ENCODE measurements at regions not wholly inside any gene's neighbourhood (a gene's known extent, or its start where the extent isn't known, plus 50 kb on each side); places are given as distances from the start of the nearest gene placed in this dataset.

GRCh38 chr1:233732206-233732605, 118.3 kb downstream of the KCNK1 start:
- H3K4me3 ChIP-seq (replicated peaks; ENCODE audit: insufficient read depth, low read length), result no peak overlapping the region
- TF ChIP-seq REST (IDR thresholded peaks at IDR 0.05; ENCODE audit: insufficient replicate concordance, low read depth) (no peak), CTCF (IDR thresholded peaks at IDR 0.05; ENCODE audit: insufficient read depth, low read length) (no peak), GABPA (IDR thresholded peaks at IDR 0.05; ENCODE audit: low read depth) (no peak), POLR2AphosphoS5 (IDR thresholded peaks at IDR 0.05; ENCODE audit: low read depth) (no peak)
- H3K27me3 ChIP-seq (ENCODE audit: insufficient read depth, poor library complexity, severe bottlenecking), result no peaks in the 10 kb centered on the region
- no peak for DNase-seq (ENCODE audit: low read depth in 1 of 2, low spot score in 1 of 2)
- H3K27ac ChIP-seq (replicated peaks), result no peak overlapping the region

- TF ChIP-seq GABPA (IDR thresholded peaks at IDR 0.05; ENCODE audit: low read depth), result no peak
- Histone ChIP-seq H3K27me3 (ENCODE audit: insufficient read depth, poor library complexity, severe bottlenecking) (no peaks in the 10 kb centered on the region), H3K4me3 (replicated peaks; ENCODE audit: insufficient read depth, low read length) (no peak overlapping the region), H3K27ac (replicated peaks) (no peak overlapping the region)
- DNase-seq (ENCODE audit: low read depth in 1 of 2, low spot score in 1 of 2), result no peak
Observed at GRCh38 chr1:233734456-233734855, 120.5 kb downstream of the KCNK1 start.

GRCh38 chr1:233735331-233735730, 121.4 kb downstream of the KCNK1 start:
- Histone ChIP-seq H3K4me3 (replicated peaks; ENCODE audit: insufficient read depth, low read length) (no peak overlapping the region), H3K27me3 (ENCODE audit: insufficient read depth, poor library complexity, severe bottlenecking) (no peaks in the 10 kb centered on the region), H3K27ac (replicated peaks) (no peak overlapping the region)
- no peak for DNase-seq (ENCODE audit: low read depth in 1 of 2, low spot score in 1 of 2)
- TF ChIP-seq REST (IDR thresholded peaks at IDR 0.05; ENCODE audit: insufficient replicate concordance, low read depth) (no peak), POLR2AphosphoS5 (IDR thresholded peaks at IDR 0.05; ENCODE audit: low read depth) (no peak), GABPA (IDR thresholded peaks at IDR 0.05; ENCODE audit: low read depth) (no peak)

GRCh38 chr1:233735847-233736246, 121.9 kb downstream of the KCNK1 start:
- TF ChIP-seq POLR2AphosphoS5 (IDR thresholded peaks at IDR 0.05; ENCODE audit: low read depth), result no peak
- no peak for TF ChIP-seq REST (IDR thresholded peaks at IDR 0.05; ENCODE audit: insufficient replicate concordance, low read depth)
- TF ChIP-seq GABPA (IDR thresholded peaks at IDR 0.05; ENCODE audit: low read depth), result no peak
- TF ChIP-seq SPI1 (IDR thresholded peaks at IDR 0.05; ENCODE audit: borderline replicate concordance, low read depth), result no peak
- TF ChIP-seq CTCF (IDR thresholded peaks at IDR 0.05; ENCODE audit: insufficient read depth, low read length), result no peak
- H3K27me3 ChIP-seq (ENCODE audit: insufficient read depth, poor library complexity, severe bottlenecking), result no peaks in the 10 kb centered on the region

More at GRCh38 chr1:233735847-233736246, 121.9 kb downstream of the KCNK1 start:
- H3K27ac ChIP-seq (replicated peaks), result no peak overlapping the region
- H3K4me3 ChIP-seq (replicated peaks; ENCODE audit: insufficient read depth, low read length), result no peak overlapping the region
- no peak for DNase-seq (ENCODE audit: low read depth in 1 of 2, low spot score in 1 of 2)
